Transverse colon (tissue), 4 donors: ENCODE measurements at regions not wholly inside any gene's neighbourhood (a gene's known extent, or its start where the extent isn't known, plus 50 kb on each side); places are given as distances from the start of the nearest gene placed in this dataset.

ENCODE experiments used
- DNase-seq: peaks from one replicate; pipeline ENCODE4 v3.0.0-alpha.2; 2019
- H3K27ac ChIP-seq, 4 donors: fragments of 200-600 bp; sonication (generic); 2 replicates each; pipeline ENCODE4 v1.5.1; 2016 to 2018; ENCODE audit warnings: inconsistent platforms in 4 of 4
- H3K27me3 ChIP-seq: fragments of 200-600 bp; sonication (generic); 2 replicates; pipeline ENCODE4 v1.5.1; 2017; ENCODE audit warnings: inconsistent platforms
- H3K36me3 ChIP-seq, 4 donors: fragments of 200-600 bp; sonication (generic); 2 replicates each; pipeline ENCODE4 v1.5.1; 2017 to 2019; ENCODE audit warnings: inconsistent platforms in 4 of 4
- H3K4me1 ChIP-seq, 4 donors: fragments of 200-600 bp; sonication (generic); 2 replicates each; pipeline ENCODE4 v1.5.1; 2017 to 2020; ENCODE audit warnings: inconsistent platforms in 4 of 4
- H3K4me3 ChIP-seq, 4 donors: fragments of 200-600 bp; sonication (generic); 1 replicate in 1 of 4; 2 replicates in 3 of 4; pipeline versions ENCODE4 v1.5.1 to v1.6.1; 2017 to 2019; ENCODE audit warnings: inconsistent platforms in 4 of 4
- H3K9me3 ChIP-seq, 2 donors: fragments of 200-600 bp; sonication (generic); 2 replicates each; pipeline ENCODE4 v1.5.1; 2017 to 2019; ENCODE audit warnings: inconsistent platforms in 2 of 2
- CTCF ChIP-seq, 5 experiments: fragments of 200-600 bp in 3 of 5; fragments of 450-650 bp in 2 of 5; sonication (generic) in 3 of 5; IDR thresholded peaks; 1 replicate in 2 of 5; 2 replicates in 3 of 5; pipeline ENCODE4 v1.5.1; 2016 to 2017; ENCODE audit warnings: antibody characterized with exemption in 5 of 5, inconsistent platforms in 3 of 5, mild to moderate bottlenecking in 2 of 5, moderate library complexity in 1 of 5
- EP300 ChIP-seq: sonication (generic); formaldehyde crosslinking; IDR thresholded peaks from one replicate; pipeline ENCODE4 v1.6.1; 2017; ENCODE audit warnings: antibody characterized with exemption, low read depth
- POLR2A ChIP-seq: fragments of 450-650 bp; IDR thresholded peaks from one replicate; pipeline ENCODE4 v1.6.1; 2016; ENCODE audit warnings: antibody characterized with exemption, mild to moderate bottlenecking, moderate library complexity
- POLR2AphosphoS5 ChIP-seq, 3 donors: sonication (generic); formaldehyde crosslinking; IDR thresholded peaks; one replicate each; pipeline ENCODE4 v1.6.1; 2016; ENCODE audit warnings: antibody characterized with exemption in 3 of 3
- WGBS, 2 donors: methylation state at CpG; one replicate each; pipeline ENCODE4 v1.1.5; 2018; ENCODE audit warnings: low coverage in 1 of 2; 5-methylcytosine and 5-hydroxymethylcytosine counted together
- in situ Hi-C, 4 donors: fragments of 200-750 bp; cut with MboI; loops; one replicate each; pipeline versions ENCODE4 v1.15.0 to v1.15.1; 2017; ENCODE audit warnings: low sequenced_read_pairs in 3 of 4, low pct_ligation_motif_present in 1 of 4, low pct_unique_long_range_greater_than_20kb in 1 of 4
- intact Hi-C: fragments of 100-400 bp; cut with DNase I; formaldehyde crosslinking; loops from one replicate; pipeline ENCODE4 v1.15.1; 2023; ENCODE audit warnings: low total_unique reads

GRCh38 chrX:149312097-149312496, 193.0 kb downstream of the IDS start:
- intact Hi-C loops, result no loop called here
- no peaks in the 10 kb centered on the region for H3K4me1 ChIP-seq
- no peaks in the 10 kb centered on the region for H3K9me3 ChIP-seq
- DNase-seq, result no peak
- WGBS, 2 donors, result 63% methylated on average over 3 of the region's 3 CpGs; no CpG with 5 or more reads in 1 of the 2 donors
- in situ Hi-C loops, result no loop called here
- no peaks in the 10 kb centered on the region for H3K36me3 ChIP-seq
- no peak overlapping the region for H3K4me3 ChIP-seq
- no peak for TF ChIP-seq EP300
- TF ChIP-seq POLR2AphosphoS5 (IDR thresholded peaks at IDR 0.05), result no peak
- no peak for TF ChIP-seq CTCF (IDR thresholded peaks at IDR 0.05)
- H3K27ac ChIP-seq, result no peak overlapping the region
- no peaks in the 10 kb centered on the region for H3K27me3 ChIP-seq

DNA sequence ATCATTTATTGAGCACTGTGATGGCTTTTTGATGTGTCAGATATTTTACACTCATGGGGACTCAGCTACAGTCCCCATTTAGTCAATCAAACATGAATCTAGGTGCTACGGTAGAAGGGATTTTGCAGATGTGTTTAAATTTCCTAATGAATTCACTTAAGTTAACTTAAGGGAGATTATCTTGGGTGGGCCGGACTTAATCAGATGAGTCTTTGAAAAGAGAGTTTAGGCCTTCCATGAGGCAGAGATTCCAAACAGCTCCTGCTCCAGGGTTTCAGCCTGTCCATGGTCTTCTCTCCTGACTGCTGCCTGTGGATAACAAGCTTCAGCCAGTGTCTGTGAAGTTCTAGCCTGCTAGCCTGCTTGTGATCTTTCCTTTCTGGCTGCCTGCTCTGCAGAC, 202.4 kb downstream of the IDS start:
- Histone ChIP-seq H3K27ac (no peak overlapping the region), H3K9me3 (no peaks in the 10 kb centered on the region), H3K4me3 (no peak overlapping the region), H3K36me3 (no peaks in the 10 kb centered on the region), H3K4me1 (no peaks in the 10 kb centered on the region), H3K27me3 (no peaks in the 10 kb centered on the region)
- WGBS, 2 donors, result 84 to 100% methylated on average over 1 to 2 of the region's 2 CpGs
- in situ Hi-C loops (no loop called here), intact Hi-C loops (no loop called here)
- TF ChIP-seq POLR2A (no peak), POLR2AphosphoS5 (IDR thresholded peaks at IDR 0.05) (no peak), CTCF (IDR thresholded peaks at IDR 0.05) (no peak), EP300 (no peak)
- DNase-seq, result no peak

- no peak overlapping the region for H3K27ac ChIP-seq
- WGBS, 2 donors, result 0% methylated on average over 1 of the region's 1 CpG; no CpG with 5 or more reads in 1 of the 2 donors
- no peaks in the 10 kb centered on the region for H3K27me3 ChIP-seq
- H3K36me3 ChIP-seq, result no peaks in the 10 kb centered on the region
- no peaks in the 10 kb centered on the region for H3K9me3 ChIP-seq
- DNase-seq, result no peak
- TF ChIP-seq CTCF (IDR thresholded peaks at IDR 0.05) (no peak), POLR2AphosphoS5 (IDR thresholded peaks at IDR 0.05) (no peak), POLR2A (no peak), EP300 (no peak)
- no peak overlapping the region for H3K4me3 ChIP-seq
- in situ Hi-C loops, result loop anchor here in 1 of 4 donors (25.0 kb wide), 1 partner anchor 1261 kb away; no protein-coding TSS in a partner anchor
- intact Hi-C loops, result no loop called here
- H3K4me1 ChIP-seq, result no peaks in the 10 kb centered on the region
Measured at GRCh38 chrX:149298111-149298510, 207.0 kb downstream of the IDS start.

DNA sequence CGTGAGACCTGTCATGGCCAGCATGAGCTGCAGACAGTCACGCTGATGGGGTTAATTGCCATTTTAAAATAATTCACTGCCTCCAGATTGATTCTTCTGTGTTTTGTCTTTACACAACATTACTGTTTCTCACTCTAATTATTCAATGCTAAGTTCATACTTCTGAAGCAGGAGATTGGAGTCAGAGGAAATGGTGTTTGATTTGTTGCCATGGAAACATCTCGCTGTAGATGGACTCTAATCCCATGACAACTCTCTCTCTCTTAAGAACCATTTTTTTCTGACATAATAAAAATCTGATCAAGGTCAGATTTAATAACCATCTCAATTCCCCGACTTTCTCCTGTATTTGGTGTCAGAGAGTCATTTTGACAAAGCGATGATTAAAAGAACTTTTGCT, 209.0 kb downstream of the IDS start:
- Histone ChIP-seq H3K4me1 (no peaks in the 10 kb centered on the region), H3K36me3 (no peaks in the 10 kb centered on the region), H3K9me3 (no peaks in the 10 kb centered on the region), H3K27ac (no peak overlapping the region), H3K27me3 (no peaks in the 10 kb centered on the region), H3K4me3 (no peak overlapping the region)
- WGBS, 2 donors, result 59 to 65% methylated on average over 5 of the region's 5 CpGs
- DNase-seq, result no peak
- in situ Hi-C loops (loop anchor here in 1 of 4 donors (25.0 kb wide), 1 partner anchor 1259 kb away; no protein-coding TSS in a partner anchor), intact Hi-C loops (no loop called here)
- TF ChIP-seq POLR2AphosphoS5 (IDR thresholded peaks at IDR 0.05) (no peak), CTCF (IDR thresholded peaks at IDR 0.05) (no peak), EP300 (no peak), POLR2A (no peak)
